K562 (cell line): ENCODE measurements at regions not wholly inside any gene's neighbourhood (a gene's known extent, or its start where the extent isn't known, plus 50 kb on each side); places are given as distances from the start of the nearest gene placed in this dataset.

Experiments used
- ATAC-seq: fragments of 200-7000 bp; cut with Tn5 transposase; 3 replicates; pipeline ENCODE4 v1.9.1; 2020; ENCODE audit warnings: moderate library complexity
- BruUV-seq: library from RNA; stranded (reverse); fragments of 400-500 nt; replicated peaks from 2 replicates; lab custom pipeline; 2021; lab: Mats Ljungman, UMichigan
- CTCF ChIA-PET: fragments of 300-600 bp; formaldehyde crosslinking; extraction: SDS; loops from one replicate; lab custom pipeline; 2021; ENCODE audit warnings: low intra/inter-chr PET ratio; lab: Yijun Ruan, JAX
- POLR2A ChIA-PET: fragments of 300-600, 350-650 bp; sonication (Branson Sonifier 250); formaldehyde crosslinking; extraction: SDS; loops from one replicate; lab custom pipeline; 2021; ENCODE audit warnings: antibody characterized with exemption, inconsistent platforms; lab: Yijun Ruan, JAX
- DNase-seq, 4 experiments: peaks; one replicate each; pipeline versions ENCODE4 v3.0.0 to v3.0.0-alpha.2; 2011 to 2018; ENCODE audit warnings: low spot score in 3 of 4, mixed read lengths in 3 of 4; ENCODE audit errors: extremely low read depth in 1 of 4
- FAIRE-seq: peaks from 2 replicates; lab custom pipeline; 2011; peaks lifted over from hg19 to GRCh38; lab: Jason Lieb, UNC
- H2AFZ ChIP-seq: 2 replicates; pipeline ENCODE4 v1.6.0; 2011; ENCODE audit warnings: low read depth, low read length, control low read depth, inconsistent platforms
- H3K27ac ChIP-seq: fragments of 200-600 bp; 3 replicates; pipeline ENCODE4 v1.8.0; 2011; ENCODE audit warnings: low read depth, mild to moderate bottlenecking, control low read depth, inconsistent platforms, low read length, moderate library complexity, mixed read lengths; ENCODE audit errors: extremely low read depth
- H3K27me3 ChIP-seq, 2 experiments: fragments of 300-600 bp in 1 of 2; 2 replicates in 1 of 2; 3 replicates in 1 of 2; pipeline versions ENCODE4 v1.6.0 to v1.8.0; 2011; ENCODE audit warnings: inconsistent platforms in 2 of 2, low read length in 2 of 2, mild to moderate bottlenecking in 1 of 2, mixed read lengths in 1 of 2, moderate library complexity in 1 of 2; ENCODE audit not compliant: control insufficient read depth in 2 of 2, insufficient read depth in 2 of 2
- H3K36me3 ChIP-seq: fragments of 300-600 bp; 3 replicates; pipeline ENCODE4 v1.8.0; 2011; ENCODE audit warnings: mild to moderate bottlenecking, low read length, inconsistent platforms; ENCODE audit not compliant: control insufficient read depth, insufficient read depth
- H3K4me1 ChIP-seq, 2 experiments: fragments of 200-600 bp in 1 of 2; replicated peaks in 1 of 2; 2 replicates in 1 of 2; 3 replicates in 1 of 2; pipeline versions ENCODE4 v1.5.1 to v1.8.0; 2011; ENCODE audit warnings: inconsistent platforms in 2 of 2, low read length in 2 of 2, mild to moderate bottlenecking in 1 of 2, mixed read lengths in 1 of 2, moderate library complexity in 1 of 2; ENCODE audit not compliant: control insufficient read depth in 2 of 2, insufficient read depth in 2 of 2
- H3K4me2 ChIP-seq: 2 replicates; pipeline ENCODE4 v1.6.1; 2011; ENCODE audit warnings: low read length, control low read depth, inconsistent platforms, mixed read lengths; ENCODE audit not compliant: insufficient read depth
- H3K4me3 ChIP-seq: fragments of 200-600 bp; sonication (generic), shearing (Covaris generic); 2 replicates; pipeline ENCODE4 v1.5.1; 2016; ENCODE audit warnings: control low read depth, inconsistent platforms
- H3K79me2 ChIP-seq: fragments of 200-600 bp; 3 replicates; pipeline ENCODE4 v1.8.0; 2011; ENCODE audit warnings: low read length, inconsistent platforms; ENCODE audit not compliant: control insufficient read depth, insufficient read depth
- H3K9ac ChIP-seq, 2 experiments: 2 replicates each; pipeline versions ENCODE4 v1.6.0 to v1.6.1; 2011; ENCODE audit warnings: low read depth in 2 of 2, low read length in 2 of 2, control low read depth in 1 of 2, inconsistent platforms in 1 of 2, mild to moderate bottlenecking in 1 of 2, mixed read lengths in 1 of 2; ENCODE audit not compliant: insufficient read depth in 1 of 2
- H3K9me1 ChIP-seq: one replicate; pipeline ENCODE4 v1.6.0; 2011; ENCODE audit warnings: inconsistent platforms, mild to moderate bottlenecking, low read length, moderate library complexity; ENCODE audit not compliant: control insufficient read depth, insufficient read depth
- H3K9me3 ChIP-seq: replicated peaks from 2 replicates; pipeline ENCODE4 v1.5.1; 2011; ENCODE audit warnings: low read depth, low read length, inconsistent platforms; ENCODE audit not compliant: control insufficient read depth, insufficient read depth
- H4K20me1 ChIP-seq: replicated peaks from 2 replicates; pipeline ENCODE4 v1.6.1; 2011; ENCODE audit warnings: low read length, inconsistent platforms, mixed read lengths; ENCODE audit not compliant: control insufficient read depth, insufficient read depth
- BCLAF1 ChIP-seq, 2 experiments: fragments of 450-650 bp in 1 of 2; IDR thresholded peaks; 2 replicates each; pipeline ENCODE4 v1.6.1; 2011 to 2017; ENCODE audit warnings: low read depth in 2 of 2, antibody characterized with exemption in 1 of 2, borderline replicate concordance in 1 of 2, low read length in 1 of 2, mild to moderate bottlenecking in 1 of 2, mixed read lengths in 1 of 2; ENCODE audit not compliant: control insufficient read depth in 1 of 2
- CTCF ChIP-seq, 3 experiments: IDR thresholded peaks in 2 of 3; conservative IDR thresholded peaks in 1 of 3; 2 replicates each; pipeline ENCODE4 v1.5.1; 2011 to 2012; ENCODE audit warnings: low read length in 3 of 3, mild to moderate bottlenecking in 3 of 3, control low read depth in 2 of 3, improper control_type of control experiment in 1 of 3, inconsistent platforms in 1 of 3, low read depth in 1 of 3, mixed read lengths in 1 of 3, moderate library complexity in 1 of 3; ENCODE audit not compliant: insufficient read depth in 2 of 3
- HIVEP1 ChIP-seq: fragments of 250-450 bp; sonication (Bioruptor Pico); IDR thresholded peaks from 2 replicates; pipeline ENCODE4 v1.4.0; 2020; ENCODE audit warnings: mild to moderate bottlenecking
- MCM3 ChIP-seq: fragments of 450-650 bp; IDR thresholded peaks from 2 replicates; pipeline ENCODE4 v1.6.1; 2016
- RAD21 ChIP-seq, 2 experiments: fragments of 250-450 bp in 1 of 2; fragments of 450-650 bp in 1 of 2; sonication (Bioruptor Pico) in 1 of 2; formaldehyde crosslinking in 1 of 2; IDR thresholded peaks in 1 of 2; conservative IDR thresholded peaks in 1 of 2; 2 replicates each; pipeline versions ENCODE4 v1.4.0 to v1.8.0; 2020 to 2022; ENCODE audit warnings: mild to moderate bottlenecking in 2 of 2, moderate library complexity in 1 of 2
- ZNF408 ChIP-seq: fragments of 250-450 bp; sonication (Bioruptor Pico); IDR thresholded peaks from 2 replicates; pipeline ENCODE4 v1.4.0; 2020; ENCODE audit warnings: low read depth, mild to moderate bottlenecking, moderate library complexity
- WGBS: fragments of 100-300 bp; shearing (Covaris generic); methylation state at CpG from one replicate; pipeline ENCODE4 v1.1.6; 2016; ENCODE audit warnings: low coverage, mixed read lengths; ENCODE audit not compliant: insufficient coverage; ENCODE audit errors: missing lambda C conversion rate; 5-methylcytosine and 5-hydroxymethylcytosine counted together
- in situ Hi-C: fragments of 300-500 bp; cut with MboI; formaldehyde crosslinking; loops from 4 replicates; pipeline ENCODE4 v1.15.0; 2018; ENCODE audit warnings: inconsistent platforms, mixed read lengths
- intact Hi-C: fragments of 100-400 bp; cut with micrococcal nuclease; formaldehyde crosslinking; loops from 2 replicates; pipeline ENCODE4 v1.14.2; 2022

- WGBS: 37% methylated on average over 3 of the region's 3 CpGs
- no peak overlapping the region for H3K4me3 ChIP-seq
- TF ChIP-seq RAD21 (CRISPR knock-in tag; conservative IDR thresholded peaks at IDR 0.05 in 1 of 2, IDR thresholded peaks at IDR 0.05 in 1 of 2) (peak; percentile 6 to 45; a peak in 2 of 4 replicates), CTCF (IDR thresholded peaks at IDR 0.05 in 2 of 3, conservative IDR thresholded peaks at IDR 0.05 in 1 of 3; ENCODE audit: insufficient read depth in 2 of 3, low read depth in 1 of 3, low read length in 3 of 3) (peak; percentile 6 to 26 (median 24); a peak in 1 of 6 replicates), BCLAF1 (IDR thresholded peaks at IDR 0.05; ENCODE audit: borderline replicate concordance in 1 of 2, control insufficient read depth in 1 of 2, low read depth in 2 of 2, low read length in 1 of 2) (no peak), ZNF408 (CRISPR knock-in tag) (no peak), MCM3 (no peak), HIVEP1 (no peak)
- BruUV-seq: no TSS peak
- ChIA-PET POLR2A (interaction anchor here (0.6 to 1.2 kb wide), 4 partner anchors 11 to 151 kb away, joined by 3 to 4 read pairs (median 4); no protein-coding TSS in a partner anchor), CTCF (no interaction called here)
- H3K27me3 ChIP-seq: no peaks in the 10 kb centered on the region
- in situ Hi-C loops: no loop called here
- H3K4me2 ChIP-seq: no peak overlapping the region
- FAIRE-seq (no peak), DNase-seq (peak in 2 of 4 experiments; percentile 20 to 21), ATAC-seq (peak; percentile 55)
- H3K9me3 ChIP-seq: no peaks in the 10 kb centered on the region
- no peak overlapping the region for H3K27ac ChIP-seq
- no peak overlapping the region for H3K9ac ChIP-seq
- H3K4me1 ChIP-seq: peaks cover 0 to 3% of the 10 kb centered on the region in 2 experiments; a peak in 2 of 5 replicates
- H3K9me1 ChIP-seq: no peaks in the 10 kb centered on the region
- H4K20me1 ChIP-seq: no peaks in the 10 kb centered on the region
- intact Hi-C loops: no loop called here
- no peaks in the 10 kb centered on the region for H3K36me3 ChIP-seq
- H2AFZ ChIP-seq: 0 out of 2 replicates have a peak overlapping the region, but pooled peaks have one; percentile 32
- no peaks in the 10 kb centered on the region for H3K79me2 ChIP-seq
Observed at GRCh38 chr3:194287374-194287773, 63.8 kb downstream of the CPN2 start.
